OCI-LY1 (cell line): ENCODE measurements at regions not wholly inside any gene's neighbourhood (a gene's known extent, or its start where the extent isn't known, plus 50 kb on each side); places are given as distances from the start of the nearest gene placed in this dataset.

Experiments used
- EZH2 ChIP-seq: fragments of 200-600 bp; sonication (generic), shearing (Covaris generic); IDR thresholded peaks from 2 replicates; pipeline ENCODE4 v1.8.0; 2017; ENCODE audit warnings: borderline replicate concordance, mixed run types, mild to moderate bottlenecking, antibody characterized with exemption, low read length, moderate library complexity, mixed read lengths
- TF ChIP-seq, protein P1 (sequence below): fragments of 200-600 bp; sonication (generic), shearing (Covaris generic); IDR thresholded peaks from 2 replicates; pipeline ENCODE4 v1.5.1; 2017; ENCODE audit warnings: mild to moderate bottlenecking, antibody characterized with exemption, low read length, moderate library complexity, mixed read lengths

DNA sequence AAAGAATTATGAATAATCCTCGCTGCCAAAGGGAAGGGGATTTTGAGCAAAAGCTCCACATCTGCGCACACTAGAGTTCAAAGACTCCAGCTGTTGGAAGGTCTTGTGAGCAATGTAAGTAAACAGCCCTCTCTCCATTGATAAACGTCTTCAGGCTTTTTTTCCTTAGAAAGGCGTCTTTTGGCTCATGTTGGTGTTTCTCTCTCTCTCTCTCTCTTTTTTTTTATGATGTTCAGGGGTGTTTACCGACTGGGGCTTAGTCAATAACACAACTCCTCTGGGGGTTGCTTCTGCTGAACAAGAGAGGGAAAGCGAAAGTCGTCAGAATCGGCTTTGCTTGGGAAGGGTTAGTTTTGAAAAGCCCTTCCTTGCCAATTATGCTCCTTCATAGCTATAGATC, 53.2 kb upstream of the C1QTNF7 start:
- no peak for TF ChIP-seq EZH2
- TF ChIP-seq, protein P1, sequence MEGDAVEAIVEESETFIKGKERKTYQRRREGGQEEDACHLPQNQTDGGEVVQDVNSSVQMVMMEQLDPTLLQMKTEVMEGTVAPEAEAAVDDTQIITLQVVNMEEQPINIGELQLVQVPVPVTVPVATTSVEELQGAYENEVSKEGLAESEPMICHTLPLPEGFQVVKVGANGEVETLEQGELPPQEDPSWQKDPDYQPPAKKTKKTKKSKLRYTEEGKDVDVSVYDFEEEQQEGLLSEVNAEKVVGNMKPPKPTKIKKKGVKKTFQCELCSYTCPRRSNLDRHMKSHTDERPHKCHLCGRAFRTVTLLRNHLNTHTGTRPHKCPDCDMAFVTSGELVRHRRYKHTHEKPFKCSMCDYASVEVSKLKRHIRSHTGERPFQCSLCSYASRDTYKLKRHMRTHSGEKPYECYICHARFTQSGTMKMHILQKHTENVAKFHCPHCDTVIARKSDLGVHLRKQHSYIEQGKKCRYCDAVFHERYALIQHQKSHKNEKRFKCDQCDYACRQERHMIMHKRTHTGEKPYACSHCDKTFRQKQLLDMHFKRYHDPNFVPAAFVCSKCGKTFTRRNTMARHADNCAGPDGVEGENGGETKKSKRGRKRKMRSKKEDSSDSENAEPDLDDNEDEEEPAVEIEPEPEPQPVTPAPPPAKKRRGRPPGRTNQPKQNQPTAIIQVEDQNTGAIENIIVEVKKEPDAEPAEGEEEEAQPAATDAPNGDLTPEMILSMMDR, result no peak
